ENCODE measurements at regions not wholly inside any gene's neighbourhood (a gene's known extent, or its start where the extent isn't known, plus 50 kb on each side); places are given as distances from the start of the nearest gene placed in this dataset.

- no peaks in the 10 kb centered on the region for H3K36me3 Mint-ChIP-seq (ENCODE audit: low read depth)
- DNase-seq = no peak
- H3K9me3 Mint-ChIP-seq = no peaks in the 10 kb centered on the region; the same call in 1 of the 2 replicates
- peaks cover 12% of the 10 kb centered on the region; the same call in 1 of the 2 replicates for H3K4me1 Mint-ChIP-seq (ENCODE audit: low read depth)
- H3K4me3 Mint-ChIP-seq = no peak overlapping the region
- no peak for TF ChIP-seq CTCF (IDR thresholded peaks at IDR 0.05)
- H3K27me3 Mint-ChIP-seq (ENCODE audit: insufficient read depth) = no peaks in the 10 kb centered on the region; the same call in 1 of the 2 replicates
- no peak overlapping the region for H3K27ac Mint-ChIP-seq
Measured at GRCh38 chr11:128103278-128103873, 484.0 kb downstream of the ETS1 start.

GRCh38 chr11:128098781-128099180 is 488.6 kb downstream of the ETS1 start:
- Mint-ChIP-seq H3K36me3 (ENCODE audit: low read depth) (no peaks in the 10 kb centered on the region), H3K27ac (no peak overlapping the region), H3K4me3 (no peak overlapping the region), H3K4me1 (ENCODE audit: low read depth) (peaks cover 30% of the 10 kb centered on the region), H3K27me3 (ENCODE audit: insufficient read depth) (no peaks in the 10 kb centered on the region), H3K9me3 (no peaks in the 10 kb centered on the region)
- no peak for DNase-seq
- no peak for TF ChIP-seq CTCF (IDR thresholded peaks at IDR 0.05)

- TF ChIP-seq CTCF (IDR thresholded peaks at IDR 0.05) = peak; percentile 59; the same call in 1 of the 2 replicates
- H3K36me3 Mint-ChIP-seq (ENCODE audit: low read depth) = peaks cover 1% of the 10 kb centered on the region
- peaks cover 29% of the 10 kb centered on the region for H3K4me1 Mint-ChIP-seq (ENCODE audit: low read depth)
- peak overlapping the region; percentile 99 for H3K27ac Mint-ChIP-seq
- H3K9me3 Mint-ChIP-seq = peaks cover 1% of the 10 kb centered on the region
- H3K27me3 Mint-ChIP-seq (ENCODE audit: insufficient read depth) = no peaks in the 10 kb centered on the region
- DNase-seq = peak; percentile 93
- H3K4me3 Mint-ChIP-seq = peak overlapping the region; percentile 54
Measured at GRCh38 chr11:128095466-128095981, 491.8 kb downstream of the ETS1 start.

GRCh38 chr11:128093689-128094088 is 493.7 kb downstream of the ETS1 start:
- peaks cover 17% of the 10 kb centered on the region for H3K4me1 Mint-ChIP-seq (ENCODE audit: low read depth)
- TF ChIP-seq CTCF (IDR thresholded peaks at IDR 0.05) = no peak
- H3K27ac Mint-ChIP-seq = no peak overlapping the region
- no peak overlapping the region for H3K4me3 Mint-ChIP-seq
- peaks cover 1% of the 10 kb centered on the region; the same call in 1 of the 2 replicates for H3K27me3 Mint-ChIP-seq (ENCODE audit: insufficient read depth)
- DNase-seq = no peak
- peaks cover 17% of the 10 kb centered on the region for H3K9me3 Mint-ChIP-seq
- peaks cover 17% of the 10 kb centered on the region for H3K36me3 Mint-ChIP-seq (ENCODE audit: low read depth)

GRCh38 chr11:128089962-128090361 is 497.4 kb downstream of the ETS1 start:
- TF ChIP-seq CTCF (IDR thresholded peaks at IDR 0.05) = no peak
- no peak for DNase-seq
- Mint-ChIP-seq H3K4me1 (ENCODE audit: low read depth) (peaks cover under 1% of the 10 kb centered on the region; the same call in 1 of the 2 replicates), H3K27me3 (ENCODE audit: insufficient read depth) (peaks cover 4% of the 10 kb centered on the region), H3K9me3 (peaks cover 17% of the 10 kb centered on the region), H3K27ac (no peak overlapping the region), H3K4me3 (no peak overlapping the region), H3K36me3 (ENCODE audit: low read depth) (peaks cover 17% of the 10 kb centered on the region)
